ENCODE measurements at regions not wholly inside any gene's neighbourhood (a gene's known extent, or its start where the extent isn't known, plus 50 kb on each side); places are given as distances from the start of the nearest gene placed in this dataset.

DNA sequence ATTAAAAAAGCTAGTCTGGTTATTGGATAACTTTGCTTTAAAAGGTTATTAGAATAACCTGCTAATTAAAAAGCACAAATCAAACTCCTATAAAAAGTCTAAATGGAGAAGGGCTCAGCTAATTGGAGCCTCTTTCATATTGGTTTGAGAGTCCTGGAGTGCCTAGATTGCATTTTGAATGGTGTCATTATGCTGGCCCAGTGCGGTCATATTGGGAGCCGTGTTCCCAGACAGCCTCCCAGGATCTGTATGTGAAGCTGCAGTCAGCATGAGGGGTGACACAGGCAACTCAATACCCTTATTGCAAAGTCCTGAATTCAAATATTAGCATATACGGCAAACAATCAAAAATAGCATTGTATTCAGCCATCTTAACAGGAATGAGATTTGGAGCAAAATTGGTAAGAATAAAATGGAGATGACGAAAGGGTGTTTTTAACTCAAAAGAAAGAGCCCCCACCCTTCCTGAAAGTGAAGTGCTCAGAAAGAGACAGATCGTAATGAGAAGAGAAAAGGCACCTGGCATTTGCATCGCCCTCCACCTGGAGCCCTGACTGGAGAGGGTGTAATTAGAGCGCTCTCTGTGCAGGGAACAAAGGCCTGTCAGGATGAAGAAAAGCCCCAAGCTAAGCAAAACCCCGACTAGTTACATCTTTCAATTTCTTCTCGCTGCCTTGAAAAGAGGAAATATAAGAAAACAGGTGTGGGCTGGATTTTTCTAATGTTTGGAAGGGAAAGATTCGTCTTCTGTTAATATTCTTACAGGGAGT is 621.0 kb upstream of the ADAMTS16 start:
- TF ChIP-seq POLR2AphosphoS5 (IDR thresholded peaks at IDR 0.05; ENCODE audit: low read depth, low read length) (no peak), SIN3A (IDR thresholded peaks at IDR 0.05; ENCODE audit: borderline replicate concordance, insufficient read depth, low read length) (no peak), TAF1 (IDR thresholded peaks at IDR 0.05; ENCODE audit: borderline replicate concordance, insufficient read depth, low read length) (no peak)
- TF ChIP-seq, protein P1, sequence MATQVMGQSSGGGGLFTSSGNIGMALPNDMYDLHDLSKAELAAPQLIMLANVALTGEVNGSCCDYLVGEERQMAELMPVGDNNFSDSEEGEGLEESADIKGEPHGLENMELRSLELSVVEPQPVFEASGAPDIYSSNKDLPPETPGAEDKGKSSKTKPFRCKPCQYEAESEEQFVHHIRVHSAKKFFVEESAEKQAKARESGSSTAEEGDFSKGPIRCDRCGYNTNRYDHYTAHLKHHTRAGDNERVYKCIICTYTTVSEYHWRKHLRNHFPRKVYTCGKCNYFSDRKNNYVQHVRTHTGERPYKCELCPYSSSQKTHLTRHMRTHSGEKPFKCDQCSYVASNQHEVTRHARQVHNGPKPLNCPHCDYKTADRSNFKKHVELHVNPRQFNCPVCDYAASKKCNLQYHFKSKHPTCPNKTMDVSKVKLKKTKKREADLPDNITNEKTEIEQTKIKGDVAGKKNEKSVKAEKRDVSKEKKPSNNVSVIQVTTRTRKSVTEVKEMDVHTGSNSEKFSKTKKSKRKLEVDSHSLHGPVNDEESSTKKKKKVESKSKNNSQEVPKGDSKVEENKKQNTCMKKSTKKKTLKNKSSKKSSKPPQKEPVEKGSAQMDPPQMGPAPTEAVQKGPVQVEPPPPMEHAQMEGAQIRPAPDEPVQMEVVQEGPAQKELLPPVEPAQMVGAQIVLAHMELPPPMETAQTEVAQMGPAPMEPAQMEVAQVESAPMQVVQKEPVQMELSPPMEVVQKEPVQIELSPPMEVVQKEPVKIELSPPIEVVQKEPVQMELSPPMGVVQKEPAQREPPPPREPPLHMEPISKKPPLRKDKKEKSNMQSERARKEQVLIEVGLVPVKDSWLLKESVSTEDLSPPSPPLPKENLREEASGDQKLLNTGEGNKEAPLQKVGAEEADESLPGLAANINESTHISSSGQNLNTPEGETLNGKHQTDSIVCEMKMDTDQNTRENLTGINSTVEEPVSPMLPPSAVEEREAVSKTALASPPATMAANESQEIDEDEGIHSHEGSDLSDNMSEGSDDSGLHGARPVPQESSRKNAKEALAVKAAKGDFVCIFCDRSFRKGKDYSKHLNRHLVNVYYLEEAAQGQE (IDR thresholded peaks at IDR 0.05; ENCODE audit: insufficient read depth in 1 of 2, low read depth in 2 of 2, low read length in 2 of 2): no peak

DNA sequence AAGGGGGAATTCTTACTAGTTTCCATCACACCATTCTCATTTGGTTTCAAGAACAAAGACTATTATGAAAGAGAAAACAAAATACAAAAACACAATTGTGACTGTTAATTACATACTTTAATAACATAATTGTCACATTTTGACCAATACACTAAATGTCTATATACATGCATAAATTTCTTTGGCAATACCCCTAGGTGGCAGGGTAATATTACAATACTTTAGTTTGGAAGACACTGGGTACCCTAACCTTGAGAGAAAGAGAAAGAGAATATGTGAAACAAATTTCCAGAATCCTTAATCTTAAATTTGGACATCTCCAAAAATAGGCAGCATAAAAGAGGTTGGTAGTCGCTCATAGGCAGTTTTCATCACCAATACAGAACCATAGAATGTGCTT is 619.6 kb upstream of the ADAMTS16 start:
- TF ChIP-seq FOXP2 (optimal IDR thresholded peaks at IDR 0.05; ENCODE audit: borderline replicate concordance, extremely low read depth, extremely low read length, insufficient read depth) (no peak), TAF1 (IDR thresholded peaks at IDR 0.05; ENCODE audit: borderline replicate concordance, insufficient read depth, low read length) (no peak), SIN3A (IDR thresholded peaks at IDR 0.05; ENCODE audit: borderline replicate concordance, insufficient read depth, low read length) (no peak), POLR2AphosphoS5 (IDR thresholded peaks at IDR 0.05; ENCODE audit: low read depth, low read length) (no peak)
- TF ChIP-seq, protein P1 (IDR thresholded peaks at IDR 0.05; ENCODE audit: insufficient read depth in 1 of 2, low read depth in 2 of 2, low read length in 2 of 2): no peak

DNA sequence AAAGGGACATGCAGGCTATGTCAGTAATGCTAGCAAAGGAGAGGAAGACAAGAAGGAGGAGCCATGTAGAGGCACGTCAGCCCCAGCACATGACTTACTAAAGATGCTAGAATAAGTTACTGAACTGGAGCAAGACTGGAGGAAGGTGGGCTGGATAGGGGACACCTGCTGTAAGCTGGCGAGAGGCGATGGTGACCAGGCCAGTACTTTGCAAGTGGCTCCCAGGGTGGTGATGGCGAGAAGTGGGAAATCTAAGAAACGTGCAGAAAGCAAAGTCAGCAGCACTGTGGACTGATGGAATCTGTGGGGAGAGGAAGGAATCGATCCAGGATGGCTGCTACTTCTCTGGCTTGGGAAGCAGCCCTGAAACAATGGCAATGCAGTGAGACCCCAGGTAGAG is 617.1 kb upstream of the ADAMTS16 start:
- TF ChIP-seq POLR2AphosphoS5 (IDR thresholded peaks at IDR 0.05; ENCODE audit: low read depth, low read length): no peak
- TF ChIP-seq, protein P1 (IDR thresholded peaks at IDR 0.05; ENCODE audit: insufficient read depth in 1 of 2, low read depth in 2 of 2, low read length in 2 of 2): no peak
- no peak for TF ChIP-seq FOXP2 (optimal IDR thresholded peaks at IDR 0.05; ENCODE audit: borderline replicate concordance, extremely low read depth, extremely low read length, insufficient read depth)
- TF ChIP-seq TAF1 (IDR thresholded peaks at IDR 0.05; ENCODE audit: borderline replicate concordance, insufficient read depth, low read length): no peak
- TF ChIP-seq SIN3A (IDR thresholded peaks at IDR 0.05; ENCODE audit: borderline replicate concordance, insufficient read depth, low read length): no peak

DNA sequence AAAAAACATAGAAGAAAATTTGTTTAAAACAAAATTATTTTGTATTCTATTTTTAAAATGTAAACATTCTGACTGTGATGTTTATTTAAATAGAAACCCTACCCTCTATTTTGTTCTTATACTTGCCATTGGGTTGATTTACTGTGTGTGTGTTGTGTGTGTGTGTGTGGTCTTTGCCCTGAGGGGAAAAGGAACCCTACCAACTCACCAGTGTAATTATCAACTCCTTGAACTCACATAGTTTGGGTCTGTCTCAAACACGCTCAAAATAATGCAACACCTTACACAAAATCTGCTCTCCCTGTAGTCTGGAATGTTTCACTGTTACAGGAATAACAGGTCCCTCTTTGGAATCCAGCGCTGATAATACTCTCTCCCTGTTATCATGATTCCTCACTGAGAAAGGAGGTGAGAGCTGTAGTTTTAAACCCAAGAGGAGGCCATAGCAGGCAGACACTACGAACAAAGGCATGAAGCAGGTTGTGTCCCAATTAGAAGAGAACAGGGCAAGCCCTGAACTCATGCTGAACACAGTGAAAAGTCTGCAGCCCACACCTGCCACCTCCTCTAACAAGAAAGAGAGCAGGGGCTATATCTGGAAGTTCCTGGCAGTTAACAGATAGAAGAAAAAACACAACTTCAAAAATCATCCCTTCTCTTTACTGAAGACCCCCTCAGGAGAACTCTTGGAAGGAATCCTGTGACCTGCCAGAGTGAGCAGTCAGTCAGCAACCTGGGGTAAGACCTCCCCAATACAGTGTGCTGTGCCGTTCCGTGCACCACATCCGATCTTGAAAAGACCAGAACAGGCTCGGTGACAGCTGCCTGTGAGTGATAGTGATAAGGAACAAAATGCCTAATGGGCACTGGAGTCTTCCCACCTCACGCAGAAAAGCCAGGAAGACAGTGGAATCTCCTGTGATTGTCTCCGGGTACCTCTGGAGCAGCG is 608.1 kb upstream of the ADAMTS16 start:
- TF ChIP-seq, protein P1 (IDR thresholded peaks at IDR 0.05; ENCODE audit: insufficient read depth in 1 of 2, low read depth in 2 of 2, low read length in 2 of 2): no peak
- no peak for TF ChIP-seq POLR2AphosphoS5 (IDR thresholded peaks at IDR 0.05; ENCODE audit: low read depth, low read length)
- no peak for TF ChIP-seq SIN3A (IDR thresholded peaks at IDR 0.05; ENCODE audit: borderline replicate concordance, insufficient read depth, low read length)
- no peak for TF ChIP-seq FOXP2 (optimal IDR thresholded peaks at IDR 0.05; ENCODE audit: borderline replicate concordance, extremely low read depth, extremely low read length, insufficient read depth)
- TF ChIP-seq TAF1 (IDR thresholded peaks at IDR 0.05; ENCODE audit: borderline replicate concordance, insufficient read depth, low read length): no peak

All from PFSK-1 (cell line).